Astrocyte (in vitro differentiated cells and primary cell): ENCODE measurements at regions not wholly inside any gene's neighbourhood (a gene's known extent, or its start where the extent isn't known, plus 50 kb on each side); places are given as distances from the start of the nearest gene placed in this dataset.

Source experiments
- DNase-seq: peaks from one replicate; pipeline ENCODE4 v3.0.0-alpha.2; 2010; ENCODE audit warnings: low read depth
- FAIRE-seq: peaks from 2 replicates; lab custom pipeline; 2011; peaks lifted over from hg19 to GRCh38; lab: Jason Lieb, UNC
- H2AFZ ChIP-seq: 2 replicates; pipeline ENCODE4 v1.6.0; 2012; ENCODE audit warnings: low read depth, low read length, inconsistent platforms
- H3K27ac ChIP-seq: 2 replicates; pipeline ENCODE4 v1.5.1; 2011; ENCODE audit warnings: low read depth, low read length, inconsistent platforms
- H3K27me3 ChIP-seq: 2 replicates; pipeline ENCODE4 v1.6.0; 2011; ENCODE audit warnings: low read length, inconsistent platforms; ENCODE audit not compliant: insufficient read depth
- H3K36me3 ChIP-seq: 2 replicates; pipeline ENCODE4 v1.5.1; 2011; ENCODE audit warnings: low read length, inconsistent platforms; ENCODE audit not compliant: insufficient read depth
- H3K4me1 ChIP-seq: 2 replicates; pipeline ENCODE4 v1.5.1; 2011; ENCODE audit warnings: low read length, inconsistent platforms; ENCODE audit not compliant: insufficient read depth
- H3K4me2 ChIP-seq: 2 replicates; pipeline ENCODE4 v1.6.0; 2012; ENCODE audit warnings: low read length, inconsistent platforms
- H3K4me3 ChIP-seq: 2 replicates; pipeline ENCODE4 v1.5.1; 2011; ENCODE audit warnings: low read depth, mild to moderate bottlenecking, low read length, inconsistent platforms; ENCODE audit not compliant: insufficient read depth
- H3K79me2 ChIP-seq: 2 replicates; pipeline ENCODE4 v1.6.0; 2012; ENCODE audit warnings: mild to moderate bottlenecking, low read length, inconsistent platforms; ENCODE audit not compliant: insufficient read depth
- H3K9ac ChIP-seq: 2 replicates; pipeline ENCODE4 v1.6.0; 2012; ENCODE audit warnings: mild to moderate bottlenecking, low read length, inconsistent platforms
- H3K9me3 ChIP-seq: 2 replicates; pipeline ENCODE4 v1.5.1; 2012; ENCODE audit warnings: low read depth, mild to moderate bottlenecking, low read length, inconsistent platforms; ENCODE audit not compliant: insufficient read depth
- H4K20me1 ChIP-seq: 2 replicates; pipeline ENCODE4 v1.6.0; 2012; ENCODE audit warnings: low read length, inconsistent platforms; ENCODE audit not compliant: insufficient read depth
- H3K27ac Mint-ChIP-seq: one replicate; pipeline ENCODE4 v1.8.0; 2021; ENCODE audit warnings: mild to moderate bottlenecking, mixed read lengths; ENCODE audit not compliant: unreplicated experiment
- H3K27me3 Mint-ChIP-seq: one replicate; pipeline ENCODE4 v1.8.0; 2021; ENCODE audit warnings: low read depth, mixed read lengths; ENCODE audit not compliant: unreplicated experiment
- H3K36me3 Mint-ChIP-seq: one replicate; pipeline ENCODE4 v1.8.0; 2021; ENCODE audit warnings: low read depth, mixed read lengths; ENCODE audit not compliant: unreplicated experiment
- H3K4me1 Mint-ChIP-seq: one replicate; pipeline ENCODE4 v1.8.0; 2021; ENCODE audit warnings: low read depth, mixed read lengths; ENCODE audit not compliant: unreplicated experiment
- H3K4me3 Mint-ChIP-seq: one replicate; pipeline ENCODE4 v1.8.0; 2021; ENCODE audit warnings: mild to moderate bottlenecking, moderate library complexity, mixed read lengths; ENCODE audit not compliant: unreplicated experiment
- H3K9me3 Mint-ChIP-seq: one replicate; pipeline ENCODE4 v1.8.0; 2021; ENCODE audit warnings: mild to moderate bottlenecking, mixed read lengths; ENCODE audit not compliant: unreplicated experiment
- CTCF ChIP-seq: IDR thresholded peaks from 2 replicates; pipeline ENCODE4 v1.5.1; 2011; ENCODE audit warnings: low read depth, mild to moderate bottlenecking, inconsistent platforms, low read length, moderate library complexity; ENCODE audit not compliant: insufficient read depth
- EZH2 ChIP-seq: IDR thresholded peaks from 2 replicates; pipeline ENCODE4 v1.6.1; 2012; ENCODE audit warnings: mild to moderate bottlenecking, low read length, inconsistent platforms; ENCODE audit not compliant: insufficient read depth

GRCh38 chr18:24935896-24936295, 416.1 kb downstream of the ZNF521 start:
- Histone ChIP-seq H3K4me3 (no peak overlapping the region), H3K27ac (no peak overlapping the region), H3K9ac (no peak overlapping the region), H2AFZ (no peak overlapping the region), H3K36me3 (no peaks in the 10 kb centered on the region), H3K9me3 (no peaks in the 10 kb centered on the region), H3K27me3 (peaks cover 3% of the 10 kb centered on the region), H3K4me1 (no peaks in the 10 kb centered on the region), H4K20me1 (no peaks in the 10 kb centered on the region), H3K4me2 (no peak overlapping the region), H3K79me2 (no peaks in the 10 kb centered on the region)
- FAIRE-seq: no peak
- no peak for DNase-seq
- H3K27ac Mint-ChIP-seq: no peak overlapping the region
- H3K9me3 Mint-ChIP-seq: no peaks in the 10 kb centered on the region
- H3K36me3 Mint-ChIP-seq: peaks cover 2% of the 10 kb centered on the region
- no peak overlapping the region for H3K4me3 Mint-ChIP-seq
- TF ChIP-seq EZH2 (no peak), CTCF (no peak)
- peaks cover 9% of the 10 kb centered on the region for H3K4me1 Mint-ChIP-seq
- H3K27me3 Mint-ChIP-seq: peaks cover 4% of the 10 kb centered on the region

GRCh38 chr18:24936691-24937090, 415.3 kb downstream of the ZNF521 start:
- Mint-ChIP-seq H3K27ac (no peak overlapping the region), H3K4me1 (peaks cover 7% of the 10 kb centered on the region), H3K4me3 (no peak overlapping the region), H3K9me3 (no peaks in the 10 kb centered on the region), H3K27me3 (peaks cover 4% of the 10 kb centered on the region), H3K36me3 (no peaks in the 10 kb centered on the region)
- Histone ChIP-seq H2AFZ (no peak overlapping the region), H3K4me3 (no peak overlapping the region), H3K4me1 (no peaks in the 10 kb centered on the region), H3K27me3 (peaks cover 3% of the 10 kb centered on the region), H3K9me3 (no peaks in the 10 kb centered on the region), H3K4me2 (no peak overlapping the region), H3K79me2 (no peaks in the 10 kb centered on the region), H3K27ac (no peak overlapping the region), H3K36me3 (no peaks in the 10 kb centered on the region), H4K20me1 (no peaks in the 10 kb centered on the region), H3K9ac (no peak overlapping the region)
- FAIRE-seq (no peak), DNase-seq (no peak)
- TF ChIP-seq EZH2: no peak

- Histone ChIP-seq H3K9ac (no peak overlapping the region), H3K79me2 (no peaks in the 10 kb centered on the region), H3K27me3 (peaks cover 3% of the 10 kb centered on the region), H3K36me3 (no peaks in the 10 kb centered on the region), H3K27ac (no peak overlapping the region), H4K20me1 (no peaks in the 10 kb centered on the region), H3K4me1 (no peaks in the 10 kb centered on the region), H3K9me3 (no peaks in the 10 kb centered on the region), H3K4me2 (no peak overlapping the region), H2AFZ (peak overlapping the region; percentile 6), H3K4me3 (no peak overlapping the region)
- Mint-ChIP-seq H3K36me3 (no peaks in the 10 kb centered on the region), H3K4me3 (no peak overlapping the region), H3K27me3 (peaks cover 4% of the 10 kb centered on the region), H3K4me1 (peaks cover 7% of the 10 kb centered on the region), H3K27ac (no peak overlapping the region), H3K9me3 (no peaks in the 10 kb centered on the region)
- TF ChIP-seq CTCF (no peak), EZH2 (no peak)
- no peak for DNase-seq
- FAIRE-seq: no peak
These were observed 414.2 kb downstream of the ZNF521 start for GRCh38 chr18:24937639-24938275.
